IMR-90 (cell line): ENCODE measurements at regions not wholly inside any gene's neighbourhood (a gene's known extent, or its start where the extent isn't known, plus 50 kb on each side); places are given as distances from the start of the nearest gene placed in this dataset.

ENCODE experiments used
- CEBPB ChIP-seq: IDR thresholded peaks from 2 replicates; pipeline ENCODE4 v1.6.1; 2012; ENCODE audit warnings: low read depth, low read length, improper control_type of control experiment
- CTCF ChIP-seq: conservative IDR thresholded peaks from 2 replicates; pipeline ENCODE4 v1.5.1; 2012; ENCODE audit warnings: mild to moderate bottlenecking, low read depth, low read length, improper control_type of control experiment
- POLR2A ChIP-seq: IDR thresholded peaks from 2 replicates; pipeline ENCODE4 v1.6.1; 2012; ENCODE audit warnings: mild to moderate bottlenecking, low read depth, low read length

GRCh38 chr14:25220514-25220913 is 170.6 kb upstream of the STXBP6 start:
- no peak for TF ChIP-seq CTCF
- no peak for TF ChIP-seq CEBPB
- no peak for TF ChIP-seq POLR2A
